Activated B cell treated with CpG ODN at 0.5 μM for 24 hours (primary cell): ENCODE measurements at regions not wholly inside any gene's neighbourhood (a gene's known extent, or its start where the extent isn't known, plus 50 kb on each side); places are given as distances from the start of the nearest gene placed in this dataset.

ENCODE experiments used
- ATAC-seq: fragments of 200-7000 bp; cut with Tn5 transposase; one replicate; pipeline ENCODE4 v1.10.0; 2021; ENCODE audit warnings: low read depth, mild to moderate bottlenecking, moderate library complexity
- CTCF ChIA-PET: fragments of 350-600 bp; sonication (Branson Sonifier 250); formaldehyde crosslinking; loops from one replicate; lab custom pipeline; 2021; ENCODE audit warnings: antibody characterized with exemption; lab: Charles Lee
- POLR2A ChIA-PET: fragments of 350-600 bp; sonication (Branson Sonifier 250); formaldehyde crosslinking; loops from one replicate; lab custom pipeline; 2021; ENCODE audit warnings: antibody characterized with exemption; lab: Charles Lee
- DNase-seq: peaks from one replicate; pipeline ENCODE4 v3.0.0; 2022
- H3K27ac Mint-ChIP-seq: one replicate; pipeline ENCODE4 v1.8.0; 2020; ENCODE audit warnings: mixed read lengths
- H3K27me3 Mint-ChIP-seq: one replicate; pipeline ENCODE4 v1.8.0; 2021; ENCODE audit warnings: mixed read lengths
- H3K36me3 Mint-ChIP-seq: one replicate; pipeline ENCODE4 v1.8.0; 2021; ENCODE audit warnings: low read depth, mixed read lengths
- H3K4me1 Mint-ChIP-seq: one replicate; pipeline ENCODE4 v1.8.0; 2021; ENCODE audit warnings: mixed read lengths
- H3K4me3 Mint-ChIP-seq: one replicate; pipeline ENCODE4 v1.8.0; 2020; ENCODE audit warnings: mild to moderate bottlenecking, mixed read lengths
- H3K9me3 Mint-ChIP-seq: one replicate; pipeline ENCODE4 v1.8.0; 2020; ENCODE audit warnings: mixed read lengths
- intact Hi-C: fragments of 100-400 bp; cut with micrococcal nuclease; formaldehyde crosslinking; loops from one replicate; pipeline ENCODE4 v1.15.1; 2024
- TF ChIP-seq, protein P1 (sequence below): fragments of 200-600 bp; IDR thresholded peaks from one replicate; pipeline ENCODE4 v1.8.0; 2022; ENCODE audit warnings: antibody characterized with exemption, mild to moderate bottlenecking

DNA sequence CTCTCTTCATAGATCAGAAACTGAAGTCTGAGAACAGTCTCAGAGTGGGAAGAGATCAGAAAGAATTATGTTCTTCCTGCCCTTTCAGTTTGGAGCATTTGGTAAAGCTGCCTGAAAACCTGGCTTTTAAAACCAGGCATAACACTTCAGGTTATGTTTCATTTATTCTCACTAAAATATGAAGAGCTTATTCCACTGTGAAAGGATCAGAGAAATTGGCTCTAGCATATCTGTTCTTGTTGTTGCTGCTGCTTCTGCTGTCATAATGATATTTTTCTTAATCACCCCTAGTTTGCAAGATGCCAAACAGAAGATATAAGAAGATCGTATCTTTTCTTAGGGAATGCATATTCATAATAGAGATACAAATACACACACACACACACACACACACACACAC lies 476.9 kb downstream of the XIRP2 start:
- POLR2A ChIA-PET, result no interaction called here
- TF ChIP-seq, protein P1, sequence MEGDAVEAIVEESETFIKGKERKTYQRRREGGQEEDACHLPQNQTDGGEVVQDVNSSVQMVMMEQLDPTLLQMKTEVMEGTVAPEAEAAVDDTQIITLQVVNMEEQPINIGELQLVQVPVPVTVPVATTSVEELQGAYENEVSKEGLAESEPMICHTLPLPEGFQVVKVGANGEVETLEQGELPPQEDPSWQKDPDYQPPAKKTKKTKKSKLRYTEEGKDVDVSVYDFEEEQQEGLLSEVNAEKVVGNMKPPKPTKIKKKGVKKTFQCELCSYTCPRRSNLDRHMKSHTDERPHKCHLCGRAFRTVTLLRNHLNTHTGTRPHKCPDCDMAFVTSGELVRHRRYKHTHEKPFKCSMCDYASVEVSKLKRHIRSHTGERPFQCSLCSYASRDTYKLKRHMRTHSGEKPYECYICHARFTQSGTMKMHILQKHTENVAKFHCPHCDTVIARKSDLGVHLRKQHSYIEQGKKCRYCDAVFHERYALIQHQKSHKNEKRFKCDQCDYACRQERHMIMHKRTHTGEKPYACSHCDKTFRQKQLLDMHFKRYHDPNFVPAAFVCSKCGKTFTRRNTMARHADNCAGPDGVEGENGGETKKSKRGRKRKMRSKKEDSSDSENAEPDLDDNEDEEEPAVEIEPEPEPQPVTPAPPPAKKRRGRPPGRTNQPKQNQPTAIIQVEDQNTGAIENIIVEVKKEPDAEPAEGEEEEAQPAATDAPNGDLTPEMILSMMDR, result no peak
- H3K36me3 Mint-ChIP-seq, result no peaks in the 10 kb centered on the region

DNA sequence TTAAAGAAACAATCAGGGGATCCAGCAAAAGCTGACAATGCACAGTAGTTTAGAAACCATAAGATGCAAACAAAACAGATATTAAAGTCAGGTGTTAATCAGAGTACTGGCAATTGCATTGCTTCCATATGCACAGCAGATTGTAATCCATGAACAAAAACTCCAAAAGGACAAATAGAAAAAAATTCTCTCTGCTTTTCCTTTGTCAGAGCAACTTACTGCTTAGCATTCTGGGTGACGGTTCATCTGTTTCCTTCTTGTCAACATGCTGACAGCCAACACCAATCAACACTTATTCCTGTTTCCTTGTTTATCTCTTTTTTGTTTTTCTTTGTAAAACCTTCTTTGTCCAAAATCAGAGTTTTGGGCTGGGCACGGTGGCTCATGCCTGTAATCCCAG lies 473.1 kb downstream of the XIRP2 start:
- no peaks in the 10 kb centered on the region for H3K4me1 Mint-ChIP-seq
- H3K9me3 Mint-ChIP-seq, result peaks cover 6% of the 10 kb centered on the region
- H3K4me3 Mint-ChIP-seq, result no peak overlapping the region
- ChIA-PET CTCF (no interaction called here), POLR2A (no interaction called here)
- TF ChIP-seq, protein P1, result no peak
- H3K27ac Mint-ChIP-seq, result no peak overlapping the region
- intact Hi-C loops, result no loop called here
- ATAC-seq, result no peak
- DNase-seq, result no peak
- no peaks in the 10 kb centered on the region for H3K27me3 Mint-ChIP-seq
- H3K36me3 Mint-ChIP-seq, result no peaks in the 10 kb centered on the region

More for the DNA sequence above, 476.9 kb downstream of the XIRP2 start:
- Mint-ChIP-seq H3K4me3 (no peak overlapping the region), H3K4me1 (no peaks in the 10 kb centered on the region), H3K27ac (no peak overlapping the region), H3K27me3 (no peaks in the 10 kb centered on the region), H3K9me3 (peaks cover 6% of the 10 kb centered on the region)
- CTCF ChIA-PET, result no interaction called here
- ATAC-seq (no peak), DNase-seq (no peak)
- intact Hi-C loops, result no loop called here

DNA sequence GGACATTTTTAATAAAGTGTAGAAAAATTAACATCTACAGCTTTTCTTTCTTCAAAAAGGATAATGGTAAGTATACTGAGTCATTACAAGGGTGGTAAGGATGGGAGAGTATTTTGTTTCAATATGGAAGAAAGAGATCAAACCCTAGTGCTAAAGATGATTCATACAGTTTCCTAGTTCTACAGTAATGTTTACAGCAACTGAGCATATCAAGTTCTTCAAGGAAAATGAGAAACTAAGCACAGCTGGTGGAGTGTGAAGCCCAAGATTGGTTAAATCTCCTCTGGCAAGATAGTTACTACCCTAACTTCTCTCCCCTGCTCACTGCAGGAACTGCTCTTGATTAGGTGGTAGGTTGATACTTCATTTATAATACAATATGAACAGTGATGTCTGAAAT lies 467.5 kb downstream of the XIRP2 start:
- H3K36me3 Mint-ChIP-seq, result no peaks in the 10 kb centered on the region
- no peak for ATAC-seq
- no peaks in the 10 kb centered on the region for H3K27me3 Mint-ChIP-seq
- no peak overlapping the region for H3K27ac Mint-ChIP-seq
- DNase-seq, result no peak
- no peak overlapping the region for H3K4me3 Mint-ChIP-seq
- TF ChIP-seq, protein P1, result no peak
- intact Hi-C loops, result no loop called here
- H3K9me3 Mint-ChIP-seq, result no peaks in the 10 kb centered on the region
- H3K4me1 Mint-ChIP-seq, result no peaks in the 10 kb centered on the region
- POLR2A ChIA-PET, result no interaction called here
- CTCF ChIA-PET, result no interaction called here

DNA sequence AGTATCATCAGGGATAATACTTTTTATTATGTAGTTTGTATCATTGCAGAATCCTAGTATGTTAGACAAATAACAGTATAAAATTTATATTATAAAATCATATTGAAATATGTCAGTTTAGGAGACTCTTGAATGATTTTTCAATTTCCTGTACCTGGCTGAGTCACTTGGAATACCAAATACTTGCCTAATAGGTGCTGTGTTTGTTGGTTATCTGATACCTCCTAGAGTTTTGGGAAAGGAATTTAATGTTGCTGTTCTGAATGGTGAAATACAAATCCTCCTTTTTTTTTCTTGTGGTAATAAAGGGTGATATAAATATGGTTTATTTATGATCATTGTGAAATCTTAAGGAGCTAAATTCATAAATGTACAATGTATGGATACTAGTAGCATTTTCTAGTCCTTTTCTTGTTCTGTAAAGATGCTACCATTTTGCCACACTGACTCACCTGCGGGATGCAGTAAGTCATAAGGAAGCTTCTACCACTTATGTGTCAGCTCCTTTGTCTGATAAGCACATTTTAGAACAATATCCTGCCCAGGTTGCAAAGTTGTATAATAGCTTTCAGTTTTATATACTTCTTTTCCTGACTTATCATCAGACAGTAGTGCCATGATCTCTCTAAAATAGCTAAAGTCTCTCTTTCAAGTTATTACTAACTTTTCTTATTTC lies 465.5 kb downstream of the XIRP2 start:
- Mint-ChIP-seq H3K27me3 (no peaks in the 10 kb centered on the region), H3K4me3 (no peak overlapping the region), H3K9me3 (no peaks in the 10 kb centered on the region), H3K36me3 (no peaks in the 10 kb centered on the region), H3K4me1 (no peaks in the 10 kb centered on the region), H3K27ac (no peak overlapping the region)
- no peak for DNase-seq
- POLR2A ChIA-PET, result no interaction called here
- no peak for ATAC-seq
- CTCF ChIA-PET, result no interaction called here
- TF ChIP-seq, protein P1, result no peak
- intact Hi-C loops, result no loop called here

DNA sequence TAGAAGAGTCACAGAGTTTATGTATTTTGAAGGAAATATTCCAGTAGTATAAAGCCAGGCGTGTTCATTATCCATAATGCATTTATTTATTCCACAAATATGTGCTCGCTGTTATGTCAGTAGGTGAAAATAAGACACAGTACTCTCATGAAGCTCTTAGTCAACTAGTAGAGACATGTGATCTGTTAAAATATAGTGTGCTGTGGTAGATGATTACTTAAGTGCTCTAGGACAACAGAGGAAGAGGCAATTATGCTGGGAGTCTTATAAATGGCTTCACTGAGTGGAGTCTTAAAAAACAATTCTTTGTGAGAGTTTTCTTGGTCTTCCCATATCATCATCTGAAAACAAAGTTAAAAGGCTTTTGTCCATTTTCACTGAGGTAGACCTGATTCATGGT lies 457.3 kb downstream of the XIRP2 start:
- ChIA-PET POLR2A (no interaction called here), CTCF (no interaction called here)
- H3K9me3 Mint-ChIP-seq, result no peaks in the 10 kb centered on the region
- H3K4me3 Mint-ChIP-seq, result no peak overlapping the region
- H3K36me3 Mint-ChIP-seq, result no peaks in the 10 kb centered on the region
- no peaks in the 10 kb centered on the region for H3K27me3 Mint-ChIP-seq
- H3K27ac Mint-ChIP-seq, result no peak overlapping the region
- DNase-seq, result no peak
- intact Hi-C loops, result no loop called here
- TF ChIP-seq, protein P1, result no peak
- no peak for ATAC-seq
- H3K4me1 Mint-ChIP-seq, result no peaks in the 10 kb centered on the region
